Activated CD8-positive, alpha-beta T cell treated with anti-CD3 and anti-CD28 coated beads for 36 hours (primary cell): ENCODE measurements at regions not wholly inside any gene's neighbourhood (a gene's known extent, or its start where the extent isn't known, plus 50 kb on each side); places are given as distances from the start of the nearest gene placed in this dataset.

Experiments used
- ATAC-seq: fragments of 200-7000 bp; cut with Tn5 transposase; one replicate; pipeline ENCODE4 v1.10.0; 2021; ENCODE audit warnings: mild to moderate bottlenecking, moderate library complexity
- CTCF ChIA-PET: fragments of 350-600 bp; sonication (Branson Sonifier 250); formaldehyde crosslinking; loops from one replicate; lab custom pipeline; 2021; ENCODE audit warnings: antibody characterized with exemption; lab: Charles Lee
- POLR2A ChIA-PET: fragments of 350-600 bp; sonication (Branson Sonifier 250); formaldehyde crosslinking; loops from one replicate; lab custom pipeline; 2021; ENCODE audit warnings: antibody characterized with exemption; lab: Charles Lee
- DNase-seq: peaks from one replicate; pipeline ENCODE4 v3.0.0-alpha.2; 2020
- H3K27ac Mint-ChIP-seq: one replicate; pipeline ENCODE4 v1.8.0; 2021; ENCODE audit warnings: mild to moderate bottlenecking, mixed read lengths
- H3K27me3 Mint-ChIP-seq: one replicate; pipeline ENCODE4 v1.8.0; 2021; ENCODE audit warnings: mixed read lengths
- H3K36me3 Mint-ChIP-seq: one replicate; pipeline ENCODE4 v1.8.0; 2021; ENCODE audit warnings: low read depth, mixed read lengths
- H3K4me1 Mint-ChIP-seq: one replicate; pipeline ENCODE4 v1.8.0; 2021; ENCODE audit warnings: low read depth, mixed read lengths
- H3K4me3 Mint-ChIP-seq: one replicate; pipeline ENCODE4 v1.8.0; 2021; ENCODE audit warnings: mild to moderate bottlenecking, moderate library complexity, mixed read lengths
- H3K9me3 Mint-ChIP-seq: one replicate; pipeline ENCODE4 v1.8.0; 2021; ENCODE audit warnings: mixed read lengths
- intact Hi-C: fragments of 100-400 bp; cut with micrococcal nuclease; formaldehyde crosslinking; loops from one replicate; pipeline ENCODE4 v1.10.0; 2022
- TF ChIP-seq, protein P1 (sequence below): fragments of 200-600 bp; IDR thresholded peaks from one replicate; pipeline ENCODE4 v1.8.0; 2022; ENCODE audit warnings: antibody characterized with exemption, mild to moderate bottlenecking

GRCh38 chr2:208552943-208553342, 146.4 kb downstream of the PTH2R start:
- H3K9me3 Mint-ChIP-seq, result no peaks in the 10 kb centered on the region
- intact Hi-C loops, result no loop called here
- ChIA-PET CTCF (interaction anchor here (0.6 kb wide), 1 partner anchor 134 kb away, joined by 3 read pairs; no protein-coding TSS in a partner anchor), POLR2A (no interaction called here)
- H3K27ac Mint-ChIP-seq, result no peak overlapping the region
- TF ChIP-seq, protein P1, sequence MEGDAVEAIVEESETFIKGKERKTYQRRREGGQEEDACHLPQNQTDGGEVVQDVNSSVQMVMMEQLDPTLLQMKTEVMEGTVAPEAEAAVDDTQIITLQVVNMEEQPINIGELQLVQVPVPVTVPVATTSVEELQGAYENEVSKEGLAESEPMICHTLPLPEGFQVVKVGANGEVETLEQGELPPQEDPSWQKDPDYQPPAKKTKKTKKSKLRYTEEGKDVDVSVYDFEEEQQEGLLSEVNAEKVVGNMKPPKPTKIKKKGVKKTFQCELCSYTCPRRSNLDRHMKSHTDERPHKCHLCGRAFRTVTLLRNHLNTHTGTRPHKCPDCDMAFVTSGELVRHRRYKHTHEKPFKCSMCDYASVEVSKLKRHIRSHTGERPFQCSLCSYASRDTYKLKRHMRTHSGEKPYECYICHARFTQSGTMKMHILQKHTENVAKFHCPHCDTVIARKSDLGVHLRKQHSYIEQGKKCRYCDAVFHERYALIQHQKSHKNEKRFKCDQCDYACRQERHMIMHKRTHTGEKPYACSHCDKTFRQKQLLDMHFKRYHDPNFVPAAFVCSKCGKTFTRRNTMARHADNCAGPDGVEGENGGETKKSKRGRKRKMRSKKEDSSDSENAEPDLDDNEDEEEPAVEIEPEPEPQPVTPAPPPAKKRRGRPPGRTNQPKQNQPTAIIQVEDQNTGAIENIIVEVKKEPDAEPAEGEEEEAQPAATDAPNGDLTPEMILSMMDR, result no peak
- H3K4me3 Mint-ChIP-seq, result no peak overlapping the region
- no peaks in the 10 kb centered on the region for H3K36me3 Mint-ChIP-seq
- H3K27me3 Mint-ChIP-seq, result no peaks in the 10 kb centered on the region
- DNase-seq, result no peak
- H3K4me1 Mint-ChIP-seq, result no peaks in the 10 kb centered on the region
- no peak for ATAC-seq

- H3K27ac Mint-ChIP-seq, result no peak overlapping the region
- DNase-seq (no peak), ATAC-seq (no peak)
- intact Hi-C loops, result no loop called here
- H3K4me3 Mint-ChIP-seq, result no peak overlapping the region
- H3K4me1 Mint-ChIP-seq, result no peaks in the 10 kb centered on the region
- no peaks in the 10 kb centered on the region for H3K36me3 Mint-ChIP-seq
- no peaks in the 10 kb centered on the region for H3K27me3 Mint-ChIP-seq
- POLR2A ChIA-PET, result no interaction called here
- H3K9me3 Mint-ChIP-seq, result peaks cover 1% of the 10 kb centered on the region
- CTCF ChIA-PET, result no interaction called here
- TF ChIP-seq, protein P1, result no peak
Observed at GRCh38 chr2:208556983-208557484, 150.4 kb downstream of the PTH2R start.

GRCh38 chr2:208565690-208566416, 159.3 kb downstream of the PTH2R start:
- no peak for ATAC-seq

GRCh38 chr2:208568203-208568602, 161.6 kb downstream of the PTH2R start:
- intact Hi-C loops, result no loop called here
- TF ChIP-seq, protein P1, result no peak

More at GRCh38 chr2:208565690-208566416, 159.3 kb downstream of the PTH2R start:
- CTCF ChIA-PET, result no interaction called here
- peaks cover 1% of the 10 kb centered on the region for H3K9me3 Mint-ChIP-seq
- H3K4me3 Mint-ChIP-seq, result no peak overlapping the region
- intact Hi-C loops, result no loop called here
- no peaks in the 10 kb centered on the region for H3K4me1 Mint-ChIP-seq
- H3K27ac Mint-ChIP-seq, result no peak overlapping the region
- peaks cover 1% of the 10 kb centered on the region for H3K27me3 Mint-ChIP-seq
- H3K36me3 Mint-ChIP-seq, result no peaks in the 10 kb centered on the region
- TF ChIP-seq, protein P1, result no peak
- POLR2A ChIA-PET, result no interaction called here
- DNase-seq, result no peak

GRCh38 chr2:208570066-208570465, 163.5 kb downstream of the PTH2R start:
- DNase-seq, result no peak
- Mint-ChIP-seq H3K4me1 (no peaks in the 10 kb centered on the region), H3K4me3 (no peak overlapping the region), H3K27ac (no peak overlapping the region), H3K9me3 (no peaks in the 10 kb centered on the region), H3K27me3 (peaks cover 1% of the 10 kb centered on the region), H3K36me3 (no peaks in the 10 kb centered on the region)
- ChIA-PET CTCF (interaction anchor here (1.0 kb wide), 1 partner anchor 251 kb away, joined by 3 read pairs; no protein-coding TSS in a partner anchor), POLR2A (no interaction called here)
- no peak for ATAC-seq
- intact Hi-C loops, result no loop called here
- TF ChIP-seq, protein P1, result no peak

More at GRCh38 chr2:208568203-208568602, 161.6 kb downstream of the PTH2R start:
- Mint-ChIP-seq H3K4me3 (no peak overlapping the region), H3K4me1 (no peaks in the 10 kb centered on the region), H3K36me3 (no peaks in the 10 kb centered on the region), H3K27me3 (peaks cover 1% of the 10 kb centered on the region), H3K27ac (no peak overlapping the region), H3K9me3 (no peaks in the 10 kb centered on the region)
- DNase-seq, result no peak
- ChIA-PET CTCF (no interaction called here), POLR2A (no interaction called here)
- ATAC-seq, result no peak
